IMR-90 (cell line): ENCODE measurements at regions not wholly inside any gene's neighbourhood (a gene's known extent, or its start where the extent isn't known, plus 50 kb on each side); places are given as distances from the start of the nearest gene placed in this dataset.

Experiments
- ATAC-seq: fragments of 200-7000 bp; cut with Tn5 transposase; 2 replicates; pipeline ENCODE4 v1.9.1; 2020; ENCODE audit warnings: low read depth, mild to moderate bottlenecking, moderate library complexity
- BruUV-seq: library from RNA; stranded (reverse); fragments of 400-500 nt; replicated peaks from 2 replicates; lab custom pipeline; 2021; lab: Mats Ljungman, UMichigan
- CTCF ChIA-PET: fragments of 300-600 bp; formaldehyde crosslinking; extraction: SDS; loops from one replicate; lab custom pipeline; 2021; ENCODE audit warnings: antibody characterized with exemption; lab: Yijun Ruan, JAX
- POLR2A ChIA-PET: fragments of 300-600 bp; sonication (Branson Sonifier 250); formaldehyde crosslinking; loops from one replicate; lab custom pipeline; 2022; ENCODE audit warnings: antibody characterized with exemption; ENCODE audit not compliant: unreplicated experiment; lab: Charles Lee
- DNase-seq: peaks from one replicate; pipeline ENCODE4 v3.0.0; 2013
- H2AFZ ChIP-seq: replicated peaks from 2 replicates; pipeline ENCODE3; 2013; ENCODE audit warnings: low read length, mild to moderate bottlenecking; ENCODE audit not compliant: poor library complexity
- H2AK5ac ChIP-seq: 2 replicates; pipeline ENCODE4 v1.6.1; 2013; ENCODE audit warnings: low read depth, low read length, inconsistent platforms
- H2AK9ac ChIP-seq: replicated peaks from 2 replicates; pipeline ENCODE3; 2013; ENCODE audit warnings: mild to moderate bottlenecking, low read depth, low read length, moderate library complexity; ENCODE audit not compliant: poor library complexity
- H2BK120ac ChIP-seq: 2 replicates; pipeline ENCODE4 v1.6.1; 2013; ENCODE audit warnings: low read depth, low read length, inconsistent platforms
- H2BK15ac ChIP-seq: 3 replicates; pipeline ENCODE4 v1.6.1; 2013; ENCODE audit warnings: low read depth, low read length, inconsistent platforms
- H2BK20ac ChIP-seq: 2 replicates; pipeline ENCODE4 v1.6.1; 2013; ENCODE audit warnings: low read depth, mild to moderate bottlenecking, inconsistent platforms, low read length, moderate library complexity
- H2BK5ac ChIP-seq: 2 replicates; pipeline ENCODE4 v1.6.1; 2013; ENCODE audit warnings: mild to moderate bottlenecking, low read depth, low read length, inconsistent platforms; ENCODE audit not compliant: poor library complexity, severe bottlenecking
- H3K14ac ChIP-seq: replicated peaks from 2 replicates; pipeline ENCODE4 v1.6.1; 2013; ENCODE audit warnings: low read depth, low read length, inconsistent platforms
- H3K18ac ChIP-seq: 2 replicates; pipeline ENCODE4 v1.6.1; 2013; ENCODE audit warnings: low read depth, low read length, control low read depth
- H3K23ac ChIP-seq: 2 replicates; pipeline ENCODE4 v1.6.1; 2013; ENCODE audit warnings: low read depth, low read length, inconsistent platforms
- H3K27ac ChIP-seq: 2 replicates; pipeline ENCODE4 v1.5.1; 2013; ENCODE audit warnings: mild to moderate bottlenecking, control low read depth, low read length; ENCODE audit not compliant: insufficient read depth
- H3K27me3 ChIP-seq: 2 replicates; pipeline ENCODE4 v1.6.1; 2013; ENCODE audit warnings: low read length; ENCODE audit not compliant: control insufficient read depth, insufficient read depth
- H3K36me3 ChIP-seq: 2 replicates; pipeline ENCODE4 v1.6.1; 2013; ENCODE audit warnings: low read length, mixed read lengths; ENCODE audit not compliant: control insufficient read depth, insufficient read depth
- H3K4ac ChIP-seq: 2 replicates; pipeline ENCODE4 v1.6.1; 2013; ENCODE audit warnings: low read depth, low read length, inconsistent platforms
- H3K4me1 ChIP-seq: 2 replicates; pipeline ENCODE4 v1.6.1; 2013; ENCODE audit warnings: low read length, mixed read lengths; ENCODE audit not compliant: control insufficient read depth, insufficient read depth
- H3K4me2 ChIP-seq: 2 replicates; pipeline ENCODE4 v1.6.1; 2013; ENCODE audit warnings: low read depth, mild to moderate bottlenecking, control low read depth, low read length, moderate library complexity
- H3K4me3 ChIP-seq: 2 replicates; pipeline ENCODE4 v1.5.1; 2013; ENCODE audit warnings: low read depth, mild to moderate bottlenecking, control low read depth, low read length, moderate library complexity; ENCODE audit not compliant: insufficient read depth
- H3K56ac ChIP-seq: 2 replicates; pipeline ENCODE4 v1.6.1; 2013; ENCODE audit warnings: low read length, inconsistent platforms; ENCODE audit not compliant: insufficient read depth; ENCODE audit errors: extremely low read depth
- H3K79me1 ChIP-seq, 2 experiments: 2 replicates each; pipeline ENCODE4 v1.6.1; 2013; ENCODE audit warnings: low read length in 2 of 2, inconsistent platforms in 1 of 2, low read depth in 1 of 2
- H3K9ac ChIP-seq: 2 replicates; pipeline ENCODE4 v1.6.1; 2013; ENCODE audit warnings: low read depth, low read length, control low read depth
- H3K9me1 ChIP-seq: 2 replicates; pipeline ENCODE4 v1.6.1; 2013; ENCODE audit warnings: low read length, inconsistent platforms; ENCODE audit not compliant: insufficient read depth
- H3K9me3 ChIP-seq: 2 replicates; pipeline ENCODE4 v1.6.1; 2013; ENCODE audit warnings: low read length; ENCODE audit not compliant: control insufficient read depth, insufficient read depth
- H4K20me1 ChIP-seq: 2 replicates; pipeline ENCODE4 v1.6.1; 2013; ENCODE audit warnings: low read length, inconsistent platforms; ENCODE audit not compliant: insufficient read depth
- H4K5ac ChIP-seq: 2 replicates; pipeline ENCODE4 v1.6.1; 2013; ENCODE audit warnings: mild to moderate bottlenecking, low read depth, low read length, control low read depth
- H4K8ac ChIP-seq, 2 experiments: 2 replicates each; pipeline ENCODE4 v1.6.1; 2013; ENCODE audit warnings: low read depth in 2 of 2, low read length in 2 of 2, control low read depth in 1 of 2, inconsistent platforms in 1 of 2
- H4K91ac ChIP-seq: 2 replicates; pipeline ENCODE4 v1.6.1; 2013; ENCODE audit warnings: low read depth, low read length, inconsistent platforms; ENCODE audit not compliant: insufficient read depth
- BHLHE40 ChIP-seq: fragments of 150-350 bp; IDR thresholded peaks from 2 replicates; pipeline ENCODE4 v1.6.1; 2016; ENCODE audit warnings: mild to moderate bottlenecking, low read depth, low read length
- CEBPB ChIP-seq: IDR thresholded peaks from 2 replicates; pipeline ENCODE4 v1.6.1; 2012; ENCODE audit warnings: low read depth, low read length, improper control_type of control experiment
- MAFK ChIP-seq: IDR thresholded peaks from 2 replicates; pipeline ENCODE4 v1.6.1; 2012; ENCODE audit warnings: low read depth, low read length, improper control_type of control experiment
- MAZ ChIP-seq: IDR thresholded peaks from 2 replicates; pipeline ENCODE4 v1.6.1; 2012; ENCODE audit warnings: low read depth, mild to moderate bottlenecking, low read length, improper control_type of control experiment, moderate library complexity, borderline replicate concordance
- MXI1 ChIP-seq: IDR thresholded peaks from 2 replicates; pipeline ENCODE4 v1.6.1; 2012; ENCODE audit warnings: low read depth, mild to moderate bottlenecking, low read length, moderate library complexity, borderline replicate concordance
- NFE2L2 ChIP-seq: fragments of 150-350 bp; IDR thresholded peaks from 2 replicates; pipeline ENCODE4 v1.6.1; 2016; ENCODE audit warnings: low read depth, mild to moderate bottlenecking, low read length
- POLR2A ChIP-seq: IDR thresholded peaks from 2 replicates; pipeline ENCODE4 v1.6.1; 2012; ENCODE audit warnings: mild to moderate bottlenecking, low read depth, low read length
- RAD21 ChIP-seq: IDR thresholded peaks from 2 replicates; pipeline ENCODE4 v1.6.1; 2012; ENCODE audit warnings: low read length, improper control_type of control experiment
- RCOR1 ChIP-seq: IDR thresholded peaks from 2 replicates; pipeline ENCODE4 v1.6.1; 2012; ENCODE audit warnings: mild to moderate bottlenecking, low read length, improper control_type of control experiment; ENCODE audit not compliant: insufficient replicate concordance
- RFX5 ChIP-seq: IDR thresholded peaks from 2 replicates; pipeline ENCODE4 v1.8.0; 2012; ENCODE audit warnings: low read depth, mild to moderate bottlenecking, low read length, moderate library complexity
- SMC3 ChIP-seq: fragments of 150-350 bp; IDR thresholded peaks from 2 replicates; pipeline ENCODE4 v1.6.1; 2016; ENCODE audit warnings: low read depth, mild to moderate bottlenecking, antibody characterized with exemption, low read length, moderate library complexity
- WGBS, 2 experiments: methylation state at CpG; one replicate each; pipeline versions ENCODE4 v1.1.5 to v1.1.7; 2013; ENCODE audit warnings: missing lambda C conversion rate in 2 of 2; ENCODE audit not compliant: insufficient read length in 1 of 2; ENCODE audit errors: extremely low coverage in 2 of 2; 5-methylcytosine and 5-hydroxymethylcytosine counted together
- dilution Hi-C: fragments of 300-500 bp; cut with HindIII; formaldehyde crosslinking; loops from one replicate; pipeline ENCODE4 v1.14.3; 2018; ENCODE audit warnings: low sequenced_read_pairs; ENCODE audit not compliant: unreplicated experiment
- in situ Hi-C: fragments of 300-500 bp; cut with MboI; formaldehyde crosslinking; loops from 3 replicates; pipeline ENCODE4 v1.14.3; 2019; ENCODE audit warnings: low sequenced_read_pairs, inconsistent platforms, mixed read lengths
- intact Hi-C: fragments of 100-400 bp; cut with micrococcal nuclease; formaldehyde crosslinking; loops from 2 replicates; pipeline ENCODE4 v1.10.0; 2022
- TF ChIP-seq, protein P1 (sequence below): fragments of 150-350 bp; IDR thresholded peaks from 2 replicates; pipeline ENCODE4 v1.6.1; 2016; ENCODE audit warnings: low read depth, mild to moderate bottlenecking, low read length, moderate library complexity, borderline replicate concordance
- TF ChIP-seq, protein P2 (sequence below): conservative IDR thresholded peaks from 2 replicates; pipeline ENCODE4 v1.5.1; 2012; ENCODE audit warnings: mild to moderate bottlenecking, low read depth, low read length, improper control_type of control experiment

DNA sequence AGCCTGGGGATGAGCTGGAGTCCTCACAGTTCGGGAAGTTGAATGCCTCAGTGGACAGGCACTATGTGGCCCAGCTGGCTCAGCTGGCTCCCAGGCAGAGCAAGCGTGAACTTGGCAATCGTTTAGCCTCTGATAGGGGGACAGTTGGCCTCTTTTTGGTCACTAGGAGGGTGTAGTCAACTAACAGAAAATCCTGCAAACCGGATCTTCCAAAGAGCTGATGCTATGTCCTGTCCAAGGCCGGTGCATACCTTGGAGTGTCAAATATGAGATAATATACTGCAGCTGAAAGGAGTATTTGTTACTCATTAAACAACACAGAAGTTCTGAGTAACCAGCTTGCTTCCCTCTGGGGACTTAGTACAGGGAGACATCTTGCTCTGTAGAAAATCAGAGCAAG, 126.2 kb upstream of the EXOC2 start:
- Histone ChIP-seq H3K4ac (no peak overlapping the region), H4K91ac (no peak overlapping the region), H2AFZ (no peak overlapping the region), H3K9me1 (no peaks in the 10 kb centered on the region), H3K18ac (no peak overlapping the region), H3K4me1 (no peaks in the 10 kb centered on the region), H2BK20ac (no peak overlapping the region), H3K4me2 (no peak overlapping the region), H3K9ac (no peak overlapping the region), H2BK15ac (no peak overlapping the region), H3K56ac (no peak overlapping the region), H3K9me3 (no peaks in the 10 kb centered on the region), H3K4me3 (no peak overlapping the region), H3K27ac (no peak overlapping the region), H3K36me3 (no peaks in the 10 kb centered on the region), H2BK120ac (no peak overlapping the region), H2BK5ac (no peak overlapping the region), H3K14ac (no peak overlapping the region), H3K79me1 (no peaks in the 10 kb centered on the region), H3K23ac (no peak overlapping the region), H4K5ac (no peak overlapping the region), H3K27me3 (peaks cover 3% of the 10 kb centered on the region), H2AK5ac (no peak overlapping the region), H2AK9ac (no peak overlapping the region), H4K8ac (no peak overlapping the region), H4K20me1 (no peaks in the 10 kb centered on the region)
- POLR2A ChIA-PET = no interaction called here
- dilution Hi-C loops = no loop called here
- in situ Hi-C loops = no loop called here
- CTCF ChIA-PET = no interaction called here
- intact Hi-C loops = no loop called here
- WGBS, 2 experiments = no CpG with 5 or more reads among the region's 5 CpGs
- no peak for ATAC-seq
- TF ChIP-seq RAD21 (no peak), RFX5 (no peak), MAFK (no peak), RCOR1 (no peak), POLR2A (no peak), BHLHE40 (no peak), CEBPB (no peak), NFE2L2 (no peak), MXI1 (no peak), SMC3 (no peak), MAZ (no peak)
- TF ChIP-seq, protein P1, sequence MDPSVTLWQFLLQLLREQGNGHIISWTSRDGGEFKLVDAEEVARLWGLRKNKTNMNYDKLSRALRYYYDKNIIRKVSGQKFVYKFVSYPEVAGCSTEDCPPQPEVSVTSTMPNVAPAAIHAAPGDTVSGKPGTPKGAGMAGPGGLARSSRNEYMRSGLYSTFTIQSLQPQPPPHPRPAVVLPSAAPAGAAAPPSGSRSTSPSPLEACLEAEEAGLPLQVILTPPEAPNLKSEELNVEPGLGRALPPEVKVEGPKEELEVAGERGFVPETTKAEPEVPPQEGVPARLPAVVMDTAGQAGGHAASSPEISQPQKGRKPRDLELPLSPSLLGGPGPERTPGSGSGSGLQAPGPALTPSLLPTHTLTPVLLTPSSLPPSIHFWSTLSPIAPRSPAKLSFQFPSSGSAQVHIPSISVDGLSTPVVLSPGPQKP = no peak
- TF ChIP-seq, protein P2, sequence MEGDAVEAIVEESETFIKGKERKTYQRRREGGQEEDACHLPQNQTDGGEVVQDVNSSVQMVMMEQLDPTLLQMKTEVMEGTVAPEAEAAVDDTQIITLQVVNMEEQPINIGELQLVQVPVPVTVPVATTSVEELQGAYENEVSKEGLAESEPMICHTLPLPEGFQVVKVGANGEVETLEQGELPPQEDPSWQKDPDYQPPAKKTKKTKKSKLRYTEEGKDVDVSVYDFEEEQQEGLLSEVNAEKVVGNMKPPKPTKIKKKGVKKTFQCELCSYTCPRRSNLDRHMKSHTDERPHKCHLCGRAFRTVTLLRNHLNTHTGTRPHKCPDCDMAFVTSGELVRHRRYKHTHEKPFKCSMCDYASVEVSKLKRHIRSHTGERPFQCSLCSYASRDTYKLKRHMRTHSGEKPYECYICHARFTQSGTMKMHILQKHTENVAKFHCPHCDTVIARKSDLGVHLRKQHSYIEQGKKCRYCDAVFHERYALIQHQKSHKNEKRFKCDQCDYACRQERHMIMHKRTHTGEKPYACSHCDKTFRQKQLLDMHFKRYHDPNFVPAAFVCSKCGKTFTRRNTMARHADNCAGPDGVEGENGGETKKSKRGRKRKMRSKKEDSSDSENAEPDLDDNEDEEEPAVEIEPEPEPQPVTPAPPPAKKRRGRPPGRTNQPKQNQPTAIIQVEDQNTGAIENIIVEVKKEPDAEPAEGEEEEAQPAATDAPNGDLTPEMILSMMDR = no peak
- no TSS peak for BruUV-seq
- DNase-seq = no peak
